ENCODE measurements at regions not wholly inside any gene's neighbourhood (a gene's known extent, or its start where the extent isn't known, plus 50 kb on each side); places are given as distances from the start of the nearest gene placed in this dataset.
A peak's percentile ranks its signal among the peaks of the same experiment; 100 is the strongest.

DNA sequence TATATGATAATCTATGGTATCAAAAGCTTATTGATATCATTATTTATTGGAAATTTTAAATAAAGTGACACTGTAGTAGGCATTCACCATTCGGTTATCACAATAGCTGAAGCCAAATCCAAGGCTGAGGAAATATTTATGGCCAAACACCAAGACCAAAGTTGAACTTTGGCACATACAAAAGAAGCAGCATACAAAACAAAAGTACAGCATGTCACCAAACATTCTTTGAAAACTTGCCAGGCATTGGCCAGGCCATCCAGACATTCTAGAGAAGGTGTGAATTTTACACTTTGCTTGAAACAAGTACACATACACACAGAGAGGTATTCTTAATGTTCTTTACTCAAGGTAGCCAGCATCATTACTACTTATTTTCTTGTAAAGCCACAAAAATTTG lies 544.4 kb upstream of the CXADR start:
- TF ChIP-seq, protein P1, sequence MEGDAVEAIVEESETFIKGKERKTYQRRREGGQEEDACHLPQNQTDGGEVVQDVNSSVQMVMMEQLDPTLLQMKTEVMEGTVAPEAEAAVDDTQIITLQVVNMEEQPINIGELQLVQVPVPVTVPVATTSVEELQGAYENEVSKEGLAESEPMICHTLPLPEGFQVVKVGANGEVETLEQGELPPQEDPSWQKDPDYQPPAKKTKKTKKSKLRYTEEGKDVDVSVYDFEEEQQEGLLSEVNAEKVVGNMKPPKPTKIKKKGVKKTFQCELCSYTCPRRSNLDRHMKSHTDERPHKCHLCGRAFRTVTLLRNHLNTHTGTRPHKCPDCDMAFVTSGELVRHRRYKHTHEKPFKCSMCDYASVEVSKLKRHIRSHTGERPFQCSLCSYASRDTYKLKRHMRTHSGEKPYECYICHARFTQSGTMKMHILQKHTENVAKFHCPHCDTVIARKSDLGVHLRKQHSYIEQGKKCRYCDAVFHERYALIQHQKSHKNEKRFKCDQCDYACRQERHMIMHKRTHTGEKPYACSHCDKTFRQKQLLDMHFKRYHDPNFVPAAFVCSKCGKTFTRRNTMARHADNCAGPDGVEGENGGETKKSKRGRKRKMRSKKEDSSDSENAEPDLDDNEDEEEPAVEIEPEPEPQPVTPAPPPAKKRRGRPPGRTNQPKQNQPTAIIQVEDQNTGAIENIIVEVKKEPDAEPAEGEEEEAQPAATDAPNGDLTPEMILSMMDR (IDR thresholded peaks at IDR 0.05) = no peak
- peaks cover 20% of the 10 kb centered on the region for H3K9me3 Mint-ChIP-seq (ENCODE audit: low read depth)

DNA sequence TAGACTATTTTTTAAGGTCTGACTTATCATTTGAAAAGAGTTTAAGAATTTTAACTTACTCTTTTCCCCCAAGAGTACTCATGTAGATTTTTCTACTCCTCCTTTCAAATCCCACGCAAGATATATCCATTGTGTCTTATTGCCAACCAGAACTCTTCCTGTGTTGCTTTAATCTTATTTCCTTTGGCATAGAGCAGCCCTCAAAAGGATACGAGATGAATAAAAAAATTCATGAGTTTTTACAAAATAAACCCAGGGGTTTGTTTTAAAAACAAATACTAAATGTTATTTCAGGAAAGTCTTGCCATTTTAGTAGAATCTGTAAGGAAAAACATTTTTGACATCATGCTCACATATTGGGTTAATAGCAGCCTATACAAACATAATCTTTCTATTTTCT lies 543.2 kb upstream of the CXADR start:
- H3K4me1 Mint-ChIP-seq (ENCODE audit: low read depth) = peaks cover 25% of the 10 kb centered on the region
- TF ChIP-seq, protein P1 (IDR thresholded peaks at IDR 0.05) = no peak
- no peak for DNase-seq (ENCODE audit: low spot score)
- no peaks in the 10 kb centered on the region for H3K27me3 Mint-ChIP-seq (ENCODE audit: low read depth)
- no peak overlapping the region for H3K4me3 Mint-ChIP-seq (ENCODE audit: unreplicated experiment)
- H3K36me3 Mint-ChIP-seq (ENCODE audit: low read depth) = peaks cover 11% of the 10 kb centered on the region
- H3K9me3 Mint-ChIP-seq (ENCODE audit: low read depth) = peaks cover 17% of the 10 kb centered on the region
- peak overlapping the region; percentile 10 for H3K27ac Mint-ChIP-seq (ENCODE audit: unreplicated experiment)

More for the DNA sequence above, 544.4 kb upstream of the CXADR start:
- Mint-ChIP-seq H3K27ac (ENCODE audit: unreplicated experiment) (no peak overlapping the region), H3K4me1 (ENCODE audit: low read depth) (peaks cover 25% of the 10 kb centered on the region), H3K27me3 (ENCODE audit: low read depth) (no peaks in the 10 kb centered on the region), H3K4me3 (ENCODE audit: unreplicated experiment) (no peak overlapping the region), H3K36me3 (ENCODE audit: low read depth) (peaks cover 11% of the 10 kb centered on the region)
- DNase-seq (ENCODE audit: low spot score) = no peak

DNA sequence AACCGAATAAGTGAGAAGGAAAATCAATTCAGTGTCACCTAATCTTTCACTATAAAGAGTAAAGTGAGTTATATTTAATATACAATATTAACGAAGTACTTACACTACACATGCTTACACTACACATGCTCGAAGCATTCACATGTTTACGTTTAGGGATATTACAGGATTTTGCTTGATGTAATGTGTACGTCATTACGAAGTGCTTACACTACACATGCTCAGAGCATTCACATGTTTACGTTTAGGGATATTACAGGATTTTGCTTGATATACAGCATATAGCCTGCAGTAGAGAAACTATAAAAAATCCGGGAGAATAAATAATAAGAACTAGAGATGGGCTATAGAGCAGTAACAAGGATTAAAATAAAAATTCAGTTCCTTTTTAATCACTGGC lies 538.8 kb upstream of the CXADR start:
- Mint-ChIP-seq H3K4me1 (ENCODE audit: low read depth) (peaks cover 40% of the 10 kb centered on the region), H3K27ac (ENCODE audit: unreplicated experiment) (no peak overlapping the region), H3K27me3 (ENCODE audit: low read depth) (no peaks in the 10 kb centered on the region), H3K4me3 (ENCODE audit: unreplicated experiment) (no peak overlapping the region), H3K9me3 (ENCODE audit: low read depth) (no peaks in the 10 kb centered on the region), H3K36me3 (ENCODE audit: low read depth) (no peaks in the 10 kb centered on the region)
- DNase-seq (ENCODE audit: low spot score) = no peak
- TF ChIP-seq, protein P1 (IDR thresholded peaks at IDR 0.05) = no peak

DNA sequence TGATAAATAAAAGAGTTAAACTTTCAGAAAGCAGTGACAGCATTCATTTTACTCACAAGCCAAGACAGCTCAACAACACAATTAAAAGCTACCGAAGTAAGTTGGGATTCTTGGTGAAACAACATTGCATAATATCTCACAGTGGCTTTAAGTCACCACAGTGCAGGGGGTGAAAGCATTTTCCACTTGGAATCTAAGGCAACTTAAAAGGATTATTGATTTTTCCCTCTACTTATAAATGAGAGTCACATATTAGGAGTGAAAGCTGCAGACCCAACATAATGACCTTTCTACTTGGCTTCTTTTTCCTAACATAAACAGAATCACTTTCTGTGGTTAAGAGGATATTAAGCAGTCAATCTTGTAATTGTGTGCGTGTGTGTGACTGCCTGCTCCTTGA lies 536.6 kb upstream of the CXADR start:
- no peaks in the 10 kb centered on the region for H3K27me3 Mint-ChIP-seq (ENCODE audit: low read depth)
- TF ChIP-seq, protein P1 (IDR thresholded peaks at IDR 0.05) = no peak
- no peaks in the 10 kb centered on the region for H3K36me3 Mint-ChIP-seq (ENCODE audit: low read depth)
- no peak for DNase-seq (ENCODE audit: low spot score)
- no peak overlapping the region for H3K27ac Mint-ChIP-seq (ENCODE audit: unreplicated experiment)
- H3K4me3 Mint-ChIP-seq (ENCODE audit: unreplicated experiment) = no peak overlapping the region
- peaks cover 24% of the 10 kb centered on the region for H3K4me1 Mint-ChIP-seq (ENCODE audit: low read depth)
- H3K9me3 Mint-ChIP-seq (ENCODE audit: low read depth) = no peaks in the 10 kb centered on the region

DNA sequence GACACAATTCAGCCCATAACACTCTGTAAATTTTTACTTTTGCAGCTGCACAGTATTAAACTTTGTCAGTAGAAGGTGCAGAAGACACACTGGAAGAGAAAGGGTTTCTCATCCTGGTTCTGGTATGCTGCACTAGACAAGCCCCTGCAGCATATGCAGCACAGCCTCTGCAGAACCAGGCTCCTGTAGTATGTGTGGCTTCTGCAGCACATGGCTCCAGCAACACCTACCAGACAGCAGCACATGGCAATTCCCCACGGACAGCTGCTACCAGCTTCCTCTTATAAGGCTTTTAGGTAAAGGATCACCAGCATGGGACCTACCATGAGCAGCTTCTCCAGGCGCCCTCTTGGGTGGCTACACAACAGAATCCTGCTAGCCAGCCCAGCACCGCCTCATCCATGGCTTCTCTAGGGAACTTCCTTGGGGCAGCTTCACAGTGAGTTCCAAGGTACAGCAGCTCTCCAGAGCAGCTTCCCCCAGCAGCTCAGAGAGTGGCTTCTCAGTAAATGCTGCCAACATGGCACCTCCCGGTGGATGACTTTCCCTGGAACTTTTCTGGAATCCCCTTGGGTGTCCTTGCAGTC lies 534.4 kb upstream of the CXADR start:
- TF ChIP-seq, protein P1 (IDR thresholded peaks at IDR 0.05) = no peak
- Mint-ChIP-seq H3K4me1 (ENCODE audit: low read depth) (peaks cover 24% of the 10 kb centered on the region), H3K36me3 (ENCODE audit: low read depth) (no peaks in the 10 kb centered on the region), H3K27ac (ENCODE audit: unreplicated experiment) (no peak overlapping the region), H3K27me3 (ENCODE audit: low read depth) (no peaks in the 10 kb centered on the region), H3K4me3 (ENCODE audit: unreplicated experiment) (no peak overlapping the region), H3K9me3 (ENCODE audit: low read depth) (no peaks in the 10 kb centered on the region)
- no peak for DNase-seq (ENCODE audit: low spot score)

Measured in chondrocyte (in vitro differentiated cells).